ENCODE measurements at regions not wholly inside any gene's neighbourhood (a gene's known extent, or its start where the extent isn't known, plus 50 kb on each side); places are given as distances from the start of the nearest gene placed in this dataset.

- TF ChIP-seq CTCF (IDR thresholded peaks at IDR 0.05) (no peak), EZH2 (IDR thresholded peaks at IDR 0.05) (no peak), EZH2phosphoT487 (IDR thresholded peaks at IDR 0.05) (no peak)
Measured at GRCh38 chr13:74836628-74837027, 645.3 kb downstream of the TBC1D4 start.

Measured in neural progenitor cell (in vitro differentiated cells).